ENCODE measurements at regions not wholly inside any gene's neighbourhood (a gene's known extent, or its start where the extent isn't known, plus 50 kb on each side); places are given as distances from the start of the nearest gene placed in this dataset.

DNA sequence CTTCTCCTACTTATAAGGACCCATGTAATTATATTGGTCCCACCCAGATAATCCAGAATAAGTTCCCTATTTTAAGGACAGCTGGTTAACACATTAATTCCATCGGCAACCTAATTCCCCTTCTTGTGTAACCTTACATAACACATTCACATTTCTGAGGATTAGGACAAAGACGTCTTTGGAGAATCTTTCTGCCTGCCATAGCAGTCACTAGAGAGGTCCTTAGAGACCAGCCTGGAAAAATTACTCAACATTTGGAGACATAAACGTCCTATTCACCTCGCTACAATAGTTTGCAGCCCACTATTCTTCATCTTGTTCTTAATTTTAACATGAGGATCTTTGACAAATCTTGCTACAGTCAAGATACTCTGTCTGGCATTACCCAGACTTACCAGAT, 100.1 kb downstream of the MAFB start:
- DNase-seq, result no peak

DNA sequence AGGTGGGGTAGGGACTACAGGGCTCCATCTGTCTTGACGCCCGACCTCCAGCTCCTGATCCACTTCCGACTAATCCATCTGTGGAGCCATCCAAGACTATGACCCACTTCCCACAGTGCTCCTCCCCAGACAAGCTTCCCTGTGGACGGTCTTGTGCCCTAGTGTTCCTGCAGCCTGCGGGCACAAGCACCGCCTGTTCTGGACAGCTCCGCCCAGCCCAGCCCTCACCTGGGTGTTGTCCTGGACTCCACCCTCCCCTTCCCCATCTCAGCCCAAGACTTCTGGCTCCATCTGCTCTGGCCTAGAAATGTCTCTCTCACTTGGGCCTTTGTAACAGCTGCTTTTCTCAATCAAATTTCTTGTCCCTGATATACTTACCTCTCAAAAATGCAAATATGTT, 102.0 kb downstream of the MAFB start:
- no peak for DNase-seq

DNA sequence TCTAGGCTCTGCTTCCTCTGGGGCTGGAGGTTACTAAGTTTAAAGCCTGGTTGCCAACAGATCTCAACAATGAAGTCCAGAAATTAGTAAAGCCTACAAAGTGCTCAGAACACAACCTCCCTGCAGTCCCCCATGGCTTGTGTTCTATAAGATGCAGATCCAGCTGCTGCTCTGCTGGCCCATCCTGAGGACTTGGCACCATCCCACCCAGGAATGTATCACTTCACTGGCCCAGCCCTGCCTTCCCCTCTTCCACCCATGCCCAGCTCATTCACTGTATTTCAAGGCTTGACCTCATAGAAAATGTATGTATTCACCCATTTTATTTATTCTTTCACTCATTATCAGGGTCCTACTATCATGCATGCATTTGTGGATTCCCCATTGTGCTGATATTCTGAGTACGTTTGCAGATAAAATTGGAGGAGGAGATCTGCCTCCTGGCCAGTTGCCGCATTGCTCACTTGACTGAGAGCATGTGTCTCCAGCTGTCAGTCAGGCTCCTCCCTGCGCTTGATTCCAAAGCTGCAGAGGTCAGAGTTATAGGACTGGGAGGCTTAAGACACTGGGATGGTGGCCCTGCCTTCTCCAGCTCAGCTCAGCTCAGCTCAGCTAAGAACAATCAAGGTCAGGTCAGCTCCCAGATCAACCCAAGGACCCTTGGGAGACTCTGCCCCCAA, 104.8 kb downstream of the MAFB start:
- no peak for DNase-seq

DNA sequence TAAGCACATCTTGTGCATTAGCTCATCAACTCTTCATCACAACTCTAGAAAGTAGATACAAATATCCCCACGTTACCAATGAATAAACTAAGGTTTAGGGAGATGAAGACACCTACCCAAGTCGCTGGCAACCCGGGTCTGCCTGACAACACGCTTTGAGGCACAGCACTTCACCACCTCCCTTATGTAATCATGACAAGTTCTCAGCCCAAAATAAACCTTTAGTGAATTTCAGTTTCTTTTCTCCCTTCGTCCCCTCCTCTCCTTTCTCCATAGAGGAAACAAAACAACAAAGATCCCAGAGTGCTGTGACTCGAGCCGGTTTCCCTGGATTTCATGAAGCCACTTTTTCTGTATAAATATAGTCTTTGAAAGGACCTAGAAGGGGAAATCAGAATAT, 105.4 kb downstream of the MAFB start:
- no peak for DNase-seq

DNA sequence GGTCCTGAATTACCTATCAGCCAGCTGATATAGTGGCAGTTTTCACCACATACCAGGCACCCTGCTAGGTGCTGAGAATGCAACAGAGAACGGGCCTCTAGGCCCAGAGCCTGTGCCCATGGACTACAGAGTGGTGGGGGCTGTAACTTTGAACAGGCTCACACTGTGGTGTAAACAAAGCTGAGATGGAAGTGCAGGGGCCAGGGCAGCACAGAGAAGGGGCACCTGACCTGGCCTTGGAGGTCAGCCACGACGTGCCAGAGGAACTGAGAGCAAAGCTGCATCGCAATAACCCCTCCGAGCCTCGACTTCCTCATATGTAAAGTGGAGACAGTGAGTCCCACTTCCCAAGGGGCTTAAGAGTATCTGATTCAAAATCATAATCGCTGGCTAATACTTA, 105.8 kb downstream of the MAFB start:
- no peak for DNase-seq

DNA sequence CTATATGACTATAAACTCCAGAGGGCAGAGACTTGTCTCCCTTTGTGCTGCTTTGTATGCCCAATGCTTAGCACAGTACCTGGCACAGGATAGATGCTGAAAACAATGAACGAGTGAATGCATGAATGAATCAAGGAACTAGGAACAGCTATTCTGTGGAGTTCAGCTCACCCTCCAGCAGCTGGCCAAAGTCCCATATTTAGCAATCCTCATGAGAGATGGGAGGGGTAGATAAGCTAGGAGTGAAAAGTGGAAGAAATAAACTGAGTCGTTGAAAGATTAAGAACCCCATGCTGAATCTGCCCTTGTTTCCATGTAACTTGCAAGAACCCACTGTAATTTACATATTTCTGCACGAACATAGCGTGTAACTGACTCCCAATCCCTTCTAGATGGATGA, 106.5 kb downstream of the MAFB start:
- DNase-seq, result no peak

DNA sequence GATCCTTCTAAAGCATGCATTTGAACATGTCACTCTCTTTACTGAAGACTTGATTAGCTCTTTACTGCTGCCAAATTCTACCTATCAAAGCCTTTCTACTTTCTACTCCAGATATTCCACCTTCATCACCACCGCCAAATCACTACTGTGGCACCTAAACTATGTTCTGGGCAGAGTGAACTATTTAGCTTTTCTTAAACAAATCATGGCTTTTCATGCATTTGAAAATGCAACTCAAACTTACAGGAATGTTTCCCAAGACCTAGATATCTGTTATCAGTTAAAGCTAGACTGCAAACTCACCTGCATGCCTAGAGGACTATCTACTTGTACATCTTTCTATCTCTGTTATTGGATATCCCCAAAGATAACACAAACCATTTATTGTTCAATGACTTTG, 109.3 kb downstream of the MAFB start:
- DNase-seq, result no peak

DNA sequence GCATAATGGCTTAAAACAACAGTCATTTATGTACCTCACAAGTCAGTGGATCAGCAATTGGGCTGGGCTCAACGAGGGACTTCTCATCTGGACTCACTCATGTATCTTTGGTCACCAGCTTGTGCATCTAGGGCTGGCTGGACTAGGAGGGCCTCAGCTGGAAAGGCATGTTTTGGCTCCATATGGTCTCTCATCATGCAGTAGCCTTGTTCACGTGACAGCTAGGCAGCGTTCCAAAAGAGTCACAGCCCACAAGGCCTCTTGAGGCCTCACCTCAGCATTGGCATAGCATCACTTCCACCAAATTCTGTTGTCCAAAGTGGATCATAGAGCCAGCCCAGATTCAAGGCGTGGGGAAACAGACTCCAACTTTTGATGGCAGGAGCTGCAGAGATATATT, 110.1 kb downstream of the MAFB start:
- DNase-seq, result no peak

DNA sequence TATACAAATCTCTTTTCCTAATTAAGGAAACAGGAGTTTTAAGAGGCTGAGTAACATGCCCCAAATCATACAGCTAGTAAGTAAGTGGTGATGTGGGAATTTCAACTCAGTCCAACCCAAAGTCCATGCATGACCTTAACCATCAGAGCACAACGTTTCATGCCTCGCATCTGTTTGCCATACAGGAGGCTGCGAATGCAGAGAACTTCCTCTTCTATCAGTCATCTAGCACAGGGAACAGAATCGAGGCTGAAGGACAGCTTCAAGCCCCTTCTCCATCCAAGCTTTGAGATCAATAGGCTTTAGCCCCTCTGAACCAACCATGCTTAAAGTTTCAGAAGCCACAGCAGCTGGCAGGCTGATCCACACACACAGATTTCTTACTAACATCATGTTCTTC, 113.2 kb downstream of the MAFB start:
- no peak for DNase-seq

DNA sequence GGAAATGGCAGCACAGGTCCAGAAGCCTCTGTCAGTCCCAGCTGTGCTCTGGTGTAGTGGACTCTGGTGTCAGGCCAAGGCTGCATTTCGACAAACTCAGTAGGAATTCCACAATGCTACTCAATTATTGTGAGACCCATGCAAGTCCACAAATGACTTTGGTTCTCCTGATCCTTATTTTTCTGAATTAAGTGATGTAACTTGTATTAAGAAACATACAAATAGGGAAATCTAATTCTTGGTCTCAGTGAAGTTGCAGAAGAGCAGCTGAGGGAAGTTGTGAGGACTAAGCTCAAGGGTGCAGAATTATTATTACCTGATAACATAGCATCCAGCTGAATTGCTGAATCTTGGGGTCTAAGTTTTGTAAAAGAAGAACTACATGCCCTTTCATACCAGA, 116.8 kb downstream of the MAFB start:
- DNase-seq, result no peak

DNA sequence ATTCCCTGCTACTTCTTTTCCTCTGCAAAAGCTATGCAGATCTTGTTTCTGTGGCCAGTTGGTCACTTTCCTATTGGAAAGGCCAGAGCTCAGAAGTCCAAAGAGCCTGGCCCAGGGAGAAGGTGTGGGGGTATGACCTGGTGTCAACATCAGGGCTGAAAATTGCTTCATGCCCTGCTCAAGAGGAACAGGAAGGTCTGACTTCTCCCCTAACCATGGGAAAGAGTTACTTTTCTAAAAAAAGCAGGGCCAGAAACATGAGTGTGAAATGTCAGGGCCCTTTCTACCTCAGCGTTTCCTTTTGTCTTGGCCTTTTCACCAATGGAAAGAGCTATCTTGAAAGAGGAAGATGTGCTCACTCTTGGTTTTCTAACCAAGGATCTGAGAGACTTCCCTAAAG, 117.4 kb downstream of the MAFB start:
- no peak for DNase-seq

DNA sequence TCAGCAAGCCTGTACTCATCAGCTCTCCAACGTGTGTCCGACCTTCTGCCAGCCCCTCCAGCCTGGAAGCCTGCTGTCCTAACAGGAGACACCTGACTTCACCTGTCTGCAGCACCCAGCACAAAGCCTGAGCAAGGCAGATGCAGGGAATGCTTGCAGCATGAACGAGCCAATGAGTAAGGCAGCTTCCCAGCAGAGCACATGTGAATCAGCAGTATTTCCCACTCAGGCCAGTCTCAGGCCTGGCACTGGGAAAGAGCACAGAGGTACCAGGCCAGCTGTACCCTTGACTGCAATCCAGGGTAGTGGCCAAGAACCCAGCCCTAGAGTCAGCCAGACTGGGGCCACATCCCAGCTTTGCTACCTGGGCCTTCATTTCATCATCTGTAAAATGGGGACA, 120.8 kb downstream of the MAFB start:
- DNase-seq, result no peak

DNA sequence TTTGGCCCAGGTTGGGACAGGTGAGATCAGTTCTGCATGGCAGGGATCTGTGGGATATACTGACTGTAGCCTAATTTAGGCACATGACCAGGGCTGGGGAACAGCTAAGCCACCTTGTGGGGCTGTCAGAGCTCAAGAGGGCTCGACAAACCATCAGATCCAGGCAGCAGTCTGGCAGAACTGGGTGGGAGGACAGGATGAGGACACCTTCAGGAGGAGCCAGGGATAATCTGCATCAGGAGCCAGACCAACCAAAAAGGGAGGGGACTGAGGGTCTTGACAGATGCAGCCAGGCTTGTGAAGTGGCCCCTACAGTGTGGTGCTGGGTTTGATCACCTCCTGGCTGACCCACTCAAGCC, 123.4 kb downstream of the MAFB start:
- no peak for DNase-seq

DNA sequence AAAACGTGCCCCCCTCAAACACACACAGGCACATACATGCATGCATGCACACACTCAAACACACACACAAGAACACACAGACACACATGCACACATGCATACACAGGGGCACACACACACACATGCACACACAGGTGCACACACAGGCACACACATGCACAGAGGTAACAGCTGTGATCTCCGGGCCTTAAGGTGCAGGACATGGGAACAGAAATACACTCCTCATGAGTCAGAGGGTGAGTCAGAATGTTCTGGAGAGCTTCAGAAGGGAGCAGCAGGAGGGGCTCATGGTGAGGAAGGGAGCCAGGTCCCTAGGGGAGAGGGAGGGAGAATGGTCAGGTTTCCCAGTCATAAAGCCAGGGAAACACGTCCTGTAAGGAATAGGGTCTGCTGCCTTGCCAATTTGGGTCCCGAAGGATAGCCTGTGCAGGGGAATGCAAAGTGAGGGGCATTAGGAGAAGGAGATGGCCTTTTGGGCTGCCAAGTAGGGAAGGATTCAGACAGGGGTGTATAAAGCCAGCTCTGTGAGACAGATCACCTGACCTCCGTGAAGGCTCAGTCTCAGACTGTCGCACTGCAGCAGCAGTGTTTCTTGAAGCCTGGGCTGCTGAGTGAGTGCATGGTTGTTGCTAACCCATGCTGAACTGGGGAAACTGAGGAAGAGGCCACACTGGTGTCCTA, 123.9 kb downstream of the MAFB start:
- DNase-seq, result no peak

DNA sequence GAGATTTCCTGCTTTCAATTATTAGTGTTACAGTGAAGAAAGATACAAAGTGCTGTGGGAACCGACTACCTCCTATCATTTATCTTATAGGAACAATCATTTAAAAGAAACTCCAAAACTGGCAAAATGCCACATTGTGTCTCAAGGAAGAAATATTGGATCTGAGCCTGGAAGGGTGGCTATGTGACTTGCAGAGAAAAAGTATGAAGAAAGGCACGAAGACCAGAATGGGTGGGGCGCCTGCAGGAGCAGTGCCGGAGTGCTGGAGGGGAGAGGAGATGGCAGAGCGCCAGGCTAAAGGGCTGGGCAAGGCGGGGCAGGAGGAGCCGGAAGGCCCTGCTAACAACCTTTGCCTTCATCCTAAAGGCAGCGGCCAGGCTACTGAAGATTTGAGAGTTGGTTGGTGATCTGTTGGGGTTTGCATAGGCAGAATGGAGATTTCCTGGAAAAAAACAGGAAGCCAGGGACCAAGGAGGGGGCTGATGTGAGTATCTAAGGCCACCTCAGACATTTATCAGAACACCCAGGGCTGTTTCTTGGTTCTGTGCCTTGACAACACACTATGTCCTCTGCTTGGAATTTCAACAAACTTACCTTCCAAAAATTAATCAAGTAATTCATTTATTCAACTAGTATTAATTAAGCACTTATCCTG, 125.6 kb downstream of the MAFB start:
- no peak for DNase-seq

DNA sequence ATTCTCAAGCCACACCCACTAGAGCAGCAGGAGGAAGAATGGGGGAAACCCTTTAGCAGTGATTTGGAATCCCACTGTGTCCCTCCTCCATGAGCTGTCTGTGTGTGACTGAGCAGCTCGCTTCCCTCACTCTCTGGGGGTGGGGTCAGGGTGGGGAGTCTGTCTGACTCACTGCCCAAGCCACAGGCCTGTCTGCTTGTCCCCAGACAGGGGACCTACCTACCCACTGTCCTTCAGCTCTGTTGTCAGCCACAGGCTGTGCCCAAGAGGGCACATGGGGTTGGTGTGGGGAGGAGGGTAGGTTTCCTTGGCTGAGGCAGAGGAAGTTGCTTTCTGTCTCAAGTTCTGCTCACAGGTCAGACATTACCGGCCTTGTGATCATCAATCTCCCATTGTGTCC, 127.0 kb downstream of the MAFB start:
- DNase-seq, result no peak

DNA sequence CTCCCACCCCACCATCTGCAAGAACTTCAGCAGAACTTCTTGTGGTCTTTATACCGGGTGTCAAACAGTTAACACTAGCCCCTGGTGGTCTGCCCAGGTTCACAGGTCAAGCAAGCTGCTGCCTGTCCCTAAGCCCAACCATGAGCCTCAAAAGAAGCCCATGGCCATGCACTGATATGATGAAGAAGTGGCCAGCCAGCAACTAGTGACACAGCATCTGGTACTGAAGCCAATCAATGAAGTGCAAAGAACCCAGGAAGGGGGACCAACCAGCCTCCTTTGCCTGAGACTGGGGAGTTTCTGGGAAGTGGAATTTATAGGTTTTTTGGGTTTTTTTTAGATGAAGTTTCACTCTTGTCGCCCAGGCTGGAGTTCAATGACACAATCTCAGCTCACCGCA, 127.8 kb downstream of the MAFB start:
- no peak for DNase-seq

DNA sequence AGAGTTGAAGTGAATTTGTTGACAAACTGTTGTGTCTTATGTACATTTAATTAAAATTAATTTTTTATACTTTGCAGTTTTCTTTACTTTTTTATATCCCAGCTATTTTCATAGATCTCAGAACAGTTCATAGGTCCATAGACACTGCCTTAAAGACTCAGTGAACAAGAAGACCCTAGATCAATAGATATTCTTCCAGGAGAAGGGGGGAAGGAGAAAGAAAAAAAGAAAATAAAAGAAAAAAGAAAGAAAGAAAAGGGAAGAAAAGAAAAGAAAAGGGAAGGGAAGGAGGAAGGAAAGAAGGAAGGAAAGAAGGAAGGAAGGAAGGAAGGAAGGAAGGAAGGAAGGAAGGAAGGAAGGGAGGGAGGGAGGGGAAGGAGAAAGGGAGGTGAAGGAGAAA, 130.8 kb downstream of the MAFB start:
- DNase-seq, result no peak

DNA sequence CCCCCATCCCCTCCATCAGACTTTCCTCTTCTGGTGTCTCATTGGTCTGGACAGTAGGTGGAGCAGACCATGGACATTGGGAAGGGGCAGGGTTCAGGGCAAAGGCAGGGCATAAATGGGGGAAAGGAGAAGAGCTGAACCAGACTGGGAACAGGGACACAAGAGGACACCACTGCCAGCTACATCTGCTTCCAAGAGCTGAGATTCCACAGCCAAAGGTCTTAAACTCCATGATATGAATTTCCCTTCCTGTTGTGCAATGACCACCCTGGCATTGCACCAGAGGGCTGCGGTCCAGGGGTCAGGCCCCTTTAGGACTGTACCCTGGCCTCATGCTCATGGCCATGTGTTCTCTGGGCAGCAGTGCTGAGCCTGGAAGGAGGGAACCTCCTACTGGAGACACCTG, 137.9 kb downstream of the MAFB start:
- DNase-seq, result no peak

DNA sequence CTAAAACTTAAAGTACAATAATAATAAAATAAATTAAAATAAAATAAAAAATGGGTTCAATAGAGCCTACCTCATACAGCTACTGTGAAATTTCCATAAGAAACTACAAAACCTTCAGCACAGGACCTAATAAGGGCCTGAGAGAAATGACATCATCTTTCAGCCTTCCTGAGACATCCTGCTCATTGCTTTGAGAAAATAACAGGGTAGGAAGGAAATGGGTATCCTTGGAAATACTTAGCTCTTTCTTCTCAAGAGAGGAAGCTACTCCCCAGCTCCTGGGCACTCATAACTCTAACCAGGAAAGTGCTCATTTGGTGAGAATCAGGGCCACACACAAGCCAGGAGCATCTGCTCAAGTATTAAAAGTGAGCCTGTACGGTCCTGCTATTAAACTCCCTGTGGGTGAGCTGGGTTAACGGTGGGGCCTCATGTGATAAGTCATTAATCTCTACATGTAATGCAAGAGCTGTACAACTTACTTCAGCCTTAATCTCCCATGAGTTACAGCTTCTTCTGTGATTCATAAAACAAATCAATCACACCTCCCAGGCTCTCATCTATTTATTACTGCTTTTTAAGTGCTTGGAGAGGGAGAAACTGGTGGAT, 141.4 kb downstream of the MAFB start:
- DNase-seq, result no peak

DNA sequence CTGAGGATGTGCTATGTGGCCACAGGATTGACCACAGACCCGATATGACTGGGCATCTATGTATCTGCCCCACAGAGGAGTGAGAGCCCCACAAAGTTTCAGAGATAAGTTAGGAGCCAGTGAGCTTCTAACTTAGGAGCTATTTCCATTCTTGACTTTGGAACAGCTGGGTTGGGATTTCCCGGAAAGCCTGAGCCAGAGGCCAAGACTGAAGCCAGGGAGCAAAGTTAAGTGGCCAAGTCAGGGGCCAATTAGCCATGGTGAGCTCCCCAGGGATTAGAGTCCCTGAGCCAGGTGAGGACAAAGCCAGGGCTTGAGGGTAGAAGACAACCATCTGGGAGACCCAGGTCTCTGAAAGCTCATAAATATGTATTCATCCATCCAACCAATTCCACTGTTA, 143.6 kb downstream of the MAFB start:
- DNase-seq, result no peak

DNA sequence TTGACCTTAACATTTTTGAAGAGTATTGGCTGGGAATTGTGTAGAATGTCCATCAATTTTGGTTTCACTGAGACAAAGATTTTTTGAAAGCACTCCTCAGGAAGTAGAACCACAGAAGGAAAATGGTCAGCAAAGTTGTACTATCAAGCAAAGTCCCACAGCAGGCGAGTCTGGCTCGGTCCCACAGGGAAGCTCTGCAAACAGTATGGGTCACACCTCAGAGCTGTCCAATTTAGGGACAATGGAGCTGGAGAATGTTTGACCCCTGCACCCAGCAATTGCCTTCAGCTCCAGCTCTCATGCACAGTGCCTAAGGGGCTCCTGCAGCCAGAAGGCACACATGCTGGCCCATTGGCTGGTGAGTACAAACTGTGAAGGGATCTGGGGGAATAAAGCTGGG, 147.0 kb downstream of the MAFB start:
- no peak for DNase-seq

DNA sequence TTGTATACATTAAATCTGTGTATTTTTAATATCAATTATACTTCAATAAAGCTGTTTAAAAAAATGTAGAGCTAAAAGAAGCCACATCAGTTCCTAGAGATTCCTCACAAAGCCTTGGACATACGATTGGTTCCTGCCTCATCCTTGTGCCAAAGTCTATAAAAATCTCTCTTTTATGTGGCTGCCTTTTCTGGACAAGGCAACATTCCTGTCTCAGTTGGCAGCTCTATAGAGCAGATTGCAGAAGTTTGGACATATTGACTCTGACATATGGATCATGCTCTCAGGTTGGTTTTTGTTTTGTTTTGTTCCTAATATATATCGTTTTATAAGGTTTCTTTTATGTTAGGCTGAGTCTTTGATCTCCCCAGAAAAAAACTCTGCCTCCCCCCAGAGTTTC, 148.9 kb downstream of the MAFB start:
- DNase-seq, result no peak

DNA sequence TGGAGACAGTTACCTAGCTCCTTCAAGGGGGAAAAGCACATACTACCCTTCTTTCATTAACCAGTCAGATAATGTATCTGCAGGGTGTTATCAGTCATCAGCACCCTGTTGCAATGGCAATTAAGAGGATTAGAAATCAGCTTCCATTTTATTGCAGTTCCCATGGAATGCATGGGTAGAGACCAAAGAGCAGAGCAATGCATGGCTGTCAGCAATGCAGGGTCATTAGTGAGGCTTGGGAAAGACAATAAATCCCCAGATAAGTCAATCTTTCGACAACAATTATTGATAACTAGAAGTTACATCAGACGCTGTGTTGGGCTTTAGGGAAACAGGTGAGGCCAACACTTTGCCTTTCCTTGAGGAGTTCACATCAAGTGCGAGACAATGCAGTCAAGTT, 150.9 kb downstream of the MAFB start:
- DNase-seq, result no peak
